ENCODE measurements at regions not wholly inside any gene's neighbourhood (a gene's known extent, or its start where the extent isn't known, plus 50 kb on each side); places are given as distances from the start of the nearest gene placed in this dataset.

- H3K9ac ChIP-seq (replicated peaks; ENCODE audit: extremely low read depth, insufficient read depth, low read length) = no peak overlapping the region
- H3K36me3 ChIP-seq (ENCODE audit: control insufficient read depth in 2 of 2, extremely low read depth in 1 of 2, insufficient read depth in 2 of 2, low read length in 2 of 2) = no peaks in the 10 kb centered on the region
- TF ChIP-seq FOS (IDR thresholded peaks at IDR 0.05; ENCODE audit: borderline replicate concordance, insufficient read depth, low read length) = no peak
- TF ChIP-seq JUN (IDR thresholded peaks at IDR 0.05; ENCODE audit: borderline replicate concordance, insufficient read depth, insufficient read length, low read depth) = no peak
- TF ChIP-seq EZH2 (IDR thresholded peaks at IDR 0.05; ENCODE audit: borderline replicate concordance, low read depth, low read length, severe bottlenecking) = no peak
- no peak for TF ChIP-seq POLR2AphosphoS5 (IDR thresholded peaks at IDR 0.05; ENCODE audit: insufficient read depth, low read depth, low read length)
- no peak for TF ChIP-seq POLR2A (IDR thresholded peaks at IDR 0.05; ENCODE audit: low read depth, low read length)
- TF ChIP-seq MAX (IDR thresholded peaks at IDR 0.05; ENCODE audit: insufficient read depth, insufficient read length) = no peak
- no peak for TF ChIP-seq CTCF (IDR thresholded peaks at IDR 0.05; ENCODE audit: extremely low read depth in 1 of 2, insufficient read depth in 1 of 2, low read depth in 1 of 2, low read length in 2 of 2)
- no peak for TF ChIP-seq GATA2 (IDR thresholded peaks at IDR 0.05; ENCODE audit: insufficient read depth, insufficient read length, low read depth, low read length)
- no peak for TF ChIP-seq MYC (IDR thresholded peaks at IDR 0.05; ENCODE audit: low read depth, low read length)
- H3K4me2 ChIP-seq (ENCODE audit: insufficient read depth, low read length) = no peak overlapping the region
- H4K20me1 ChIP-seq (replicated peaks; ENCODE audit: control insufficient read depth, extremely low read depth, insufficient read depth, low read length) = no peaks in the 10 kb centered on the region
- dilution Hi-C loops (cut with MboI; ENCODE audit: extremely low pct_ligation_motif_present, low sequenced_read_pairs) = no loop called here
- POLR2A ChIA-PET = no interaction called here
- intact Hi-C loops (cut with micrococcal nuclease) = no loop called here
- H3K4me1 ChIP-seq (ENCODE audit: control insufficient read depth, extremely low read depth, insufficient read depth, low read length) = no peaks in the 10 kb centered on the region
- FAIRE-seq (no peak), DNase-seq (ENCODE audit: low read depth, low spot score) (no peak)
- no peaks in the 10 kb centered on the region for H3K9me3 ChIP-seq (replicated peaks; ENCODE audit: control insufficient read depth, insufficient read depth, low read length)
- H3K27me3 ChIP-seq (ENCODE audit: control insufficient read depth in 2 of 2, insufficient read depth in 2 of 2, low read length in 2 of 2) = no peaks in the 10 kb centered on the region
- no peak overlapping the region for H2AFZ ChIP-seq (ENCODE audit: low read depth, low read length)
- no peak overlapping the region for H3K4me3 ChIP-seq (replicated peaks in 1 of 3; ENCODE audit: insufficient read depth in 1 of 3, low read depth in 1 of 3, low read length in 3 of 3)
- no peaks in the 10 kb centered on the region for H3K79me2 ChIP-seq (ENCODE audit: control insufficient read depth, insufficient read depth, low read length)
- H3K27ac ChIP-seq (ENCODE audit: insufficient read depth, low read depth, low read length) = no peak overlapping the region
- BruUV-seq (replicated peaks) = no TSS peak
- no peaks in the 10 kb centered on the region for H3K9me1 ChIP-seq (replicated peaks; ENCODE audit: control insufficient read depth, extremely low read depth, insufficient read depth, low read length)
- CTCF ChIA-PET = no interaction called here
Observed at GRCh38 chr11:28684011-28684586, 575.9 kb downstream of the METTL15 start.
